ENCODE measurements at regions not wholly inside any gene's neighbourhood (a gene's known extent, or its start where the extent isn't known, plus 50 kb on each side); places are given as distances from the start of the nearest gene placed in this dataset.

- no peak overlapping the region for H3K9ac ChIP-seq (ENCODE audit: insufficient read length, low read depth)
- no peaks in the 10 kb centered on the region for H3K9me3 ChIP-seq (ENCODE audit: insufficient read depth, low read length)
- no peaks in the 10 kb centered on the region for H3K36me3 ChIP-seq (ENCODE audit: insufficient read depth, insufficient read length, low read length)
- no peak for DNase-seq (ENCODE audit: low read depth, low spot score)
- H3K27me3 ChIP-seq (ENCODE audit: insufficient read depth, insufficient read length): no peaks in the 10 kb centered on the region
- TF ChIP-seq YY1 (IDR thresholded peaks at IDR 0.05; ENCODE audit: insufficient read depth, insufficient read length) (no peak), ZNF274 (IDR thresholded peaks at IDR 0.05; ENCODE audit: low read depth, low read length) (no peak), SUZ12 (IDR thresholded peaks at IDR 0.05; ENCODE audit: extremely low read depth, insufficient read depth, insufficient read length) (no peak)
- no peaks in the 10 kb centered on the region for H3K4me1 ChIP-seq (ENCODE audit: insufficient read depth, insufficient read length)
- H3K4me3 ChIP-seq (ENCODE audit: insufficient read length, low read depth): no peak overlapping the region
These were observed 163.7 kb downstream of the KLF12 start for GRCh38 chr13:73970421-73971055.

GRCh38 chr13:73967397-73968165, 166.6 kb downstream of the KLF12 start:
- TF ChIP-seq YY1 (IDR thresholded peaks at IDR 0.05; ENCODE audit: insufficient read depth, insufficient read length) (no peak), SUZ12 (IDR thresholded peaks at IDR 0.05; ENCODE audit: extremely low read depth, insufficient read depth, insufficient read length) (no peak), ZNF274 (IDR thresholded peaks at IDR 0.05; ENCODE audit: low read depth, low read length) (no peak)
- DNase-seq (ENCODE audit: low read depth, low spot score): no peak
- Histone ChIP-seq H3K4me1 (ENCODE audit: insufficient read depth, insufficient read length) (no peaks in the 10 kb centered on the region), H3K9ac (ENCODE audit: insufficient read length, low read depth) (no peak overlapping the region), H3K9me3 (ENCODE audit: insufficient read depth, low read length) (no peaks in the 10 kb centered on the region), H3K36me3 (ENCODE audit: insufficient read depth, insufficient read length, low read length) (no peaks in the 10 kb centered on the region), H3K27me3 (ENCODE audit: insufficient read depth, insufficient read length) (no peaks in the 10 kb centered on the region), H3K4me3 (ENCODE audit: insufficient read length, low read depth) (no peak overlapping the region)

GRCh38 chr13:73966331-73966730, 167.9 kb downstream of the KLF12 start:
- DNase-seq (ENCODE audit: low read depth, low spot score): no peak
- no peaks in the 10 kb centered on the region for H3K9me3 ChIP-seq (ENCODE audit: insufficient read depth, low read length)
- H3K9ac ChIP-seq (ENCODE audit: insufficient read length, low read depth): no peak overlapping the region
- TF ChIP-seq SUZ12 (IDR thresholded peaks at IDR 0.05; ENCODE audit: extremely low read depth, insufficient read depth, insufficient read length) (no peak), YY1 (IDR thresholded peaks at IDR 0.05; ENCODE audit: insufficient read depth, insufficient read length) (no peak), ZNF274 (IDR thresholded peaks at IDR 0.05; ENCODE audit: low read depth, low read length) (no peak)
- no peaks in the 10 kb centered on the region for H3K36me3 ChIP-seq (ENCODE audit: insufficient read depth, insufficient read length, low read length)
- no peaks in the 10 kb centered on the region for H3K27me3 ChIP-seq (ENCODE audit: insufficient read depth, insufficient read length)
- H3K4me1 ChIP-seq (ENCODE audit: insufficient read depth, insufficient read length): no peaks in the 10 kb centered on the region
- H3K4me3 ChIP-seq (ENCODE audit: insufficient read length, low read depth): no peak overlapping the region

- no peaks in the 10 kb centered on the region for H3K4me1 ChIP-seq (ENCODE audit: insufficient read depth, insufficient read length)
- TF ChIP-seq ZNF274 (IDR thresholded peaks at IDR 0.05; ENCODE audit: low read depth, low read length) (no peak), YY1 (IDR thresholded peaks at IDR 0.05; ENCODE audit: insufficient read depth, insufficient read length) (no peak), SUZ12 (IDR thresholded peaks at IDR 0.05; ENCODE audit: extremely low read depth, insufficient read depth, insufficient read length) (no peak)
- no peaks in the 10 kb centered on the region for H3K9me3 ChIP-seq (ENCODE audit: insufficient read depth, low read length)
- no peaks in the 10 kb centered on the region for H3K36me3 ChIP-seq (ENCODE audit: insufficient read depth, insufficient read length, low read length)
- H3K4me3 ChIP-seq (ENCODE audit: insufficient read length, low read depth): no peak overlapping the region
- H3K27me3 ChIP-seq (ENCODE audit: insufficient read depth, insufficient read length): no peaks in the 10 kb centered on the region
- H3K9ac ChIP-seq (ENCODE audit: insufficient read length, low read depth): no peak overlapping the region
- no peak for DNase-seq (ENCODE audit: low read depth, low spot score)
These were observed 171.9 kb downstream of the KLF12 start for GRCh38 chr13:73962284-73962683.

GRCh38 chr13:73961181-73961580, 173.0 kb downstream of the KLF12 start:
- TF ChIP-seq SUZ12 (IDR thresholded peaks at IDR 0.05; ENCODE audit: extremely low read depth, insufficient read depth, insufficient read length) (no peak), YY1 (IDR thresholded peaks at IDR 0.05; ENCODE audit: insufficient read depth, insufficient read length) (no peak), ZNF274 (IDR thresholded peaks at IDR 0.05; ENCODE audit: low read depth, low read length) (no peak)
- no peak overlapping the region for H3K9ac ChIP-seq (ENCODE audit: insufficient read length, low read depth)
- H3K4me1 ChIP-seq (ENCODE audit: insufficient read depth, insufficient read length): no peaks in the 10 kb centered on the region
- H3K36me3 ChIP-seq (ENCODE audit: insufficient read depth, insufficient read length, low read length): no peaks in the 10 kb centered on the region
- no peaks in the 10 kb centered on the region for H3K27me3 ChIP-seq (ENCODE audit: insufficient read depth, insufficient read length)
- H3K9me3 ChIP-seq (ENCODE audit: insufficient read depth, low read length): no peaks in the 10 kb centered on the region
- no peak overlapping the region for H3K4me3 ChIP-seq (ENCODE audit: insufficient read length, low read depth)
- DNase-seq (ENCODE audit: low read depth, low spot score): no peak

GRCh38 chr13:73960474-73960873, 173.7 kb downstream of the KLF12 start:
- TF ChIP-seq YY1 (IDR thresholded peaks at IDR 0.05; ENCODE audit: insufficient read depth, insufficient read length) (no peak), ZNF274 (IDR thresholded peaks at IDR 0.05; ENCODE audit: low read depth, low read length) (no peak), SUZ12 (IDR thresholded peaks at IDR 0.05; ENCODE audit: extremely low read depth, insufficient read depth, insufficient read length) (no peak)
- no peaks in the 10 kb centered on the region for H3K4me1 ChIP-seq (ENCODE audit: insufficient read depth, insufficient read length)

GRCh38 chr13:73958657-73959397, 175.4 kb downstream of the KLF12 start:
- no peaks in the 10 kb centered on the region for H3K36me3 ChIP-seq (ENCODE audit: insufficient read depth, insufficient read length, low read length)

More at GRCh38 chr13:73960474-73960873, 173.7 kb downstream of the KLF12 start:
- no peaks in the 10 kb centered on the region for H3K27me3 ChIP-seq (ENCODE audit: insufficient read depth, insufficient read length)
- no peaks in the 10 kb centered on the region for H3K36me3 ChIP-seq (ENCODE audit: insufficient read depth, insufficient read length, low read length)
- no peak overlapping the region for H3K9ac ChIP-seq (ENCODE audit: insufficient read length, low read depth)
- H3K9me3 ChIP-seq (ENCODE audit: insufficient read depth, low read length): no peaks in the 10 kb centered on the region
- no peak overlapping the region for H3K4me3 ChIP-seq (ENCODE audit: insufficient read length, low read depth)
- DNase-seq (ENCODE audit: low read depth, low spot score): no peak

More at GRCh38 chr13:73958657-73959397, 175.4 kb downstream of the KLF12 start:
- no peak for DNase-seq (ENCODE audit: low read depth, low spot score)
- H3K9ac ChIP-seq (ENCODE audit: insufficient read length, low read depth): no peak overlapping the region
- H3K4me1 ChIP-seq (ENCODE audit: insufficient read depth, insufficient read length): no peaks in the 10 kb centered on the region
- no peak overlapping the region for H3K4me3 ChIP-seq (ENCODE audit: insufficient read length, low read depth)
- H3K27me3 ChIP-seq (ENCODE audit: insufficient read depth, insufficient read length): no peaks in the 10 kb centered on the region
- TF ChIP-seq SUZ12 (IDR thresholded peaks at IDR 0.05; ENCODE audit: extremely low read depth, insufficient read depth, insufficient read length) (no peak), ZNF274 (IDR thresholded peaks at IDR 0.05; ENCODE audit: low read depth, low read length) (no peak), YY1 (IDR thresholded peaks at IDR 0.05; ENCODE audit: insufficient read depth, insufficient read length) (no peak)
- H3K9me3 ChIP-seq (ENCODE audit: insufficient read depth, low read length): no peaks in the 10 kb centered on the region
